GM12878 (cell line): ENCODE measurements at regions not wholly inside any gene's neighbourhood (a gene's known extent, or its start where the extent isn't known, plus 50 kb on each side); places are given as distances from the start of the nearest gene placed in this dataset.

Source experiments
- GATAD2B ChIP-seq: fragments of 450-650 bp; conservative IDR thresholded peaks from 2 replicates; pipeline ENCODE4 v1.6.1; 2017; ENCODE audit warnings: low read depth, mild to moderate bottlenecking, moderate library complexity
- POLR2AphosphoS5 ChIP-seq: IDR thresholded peaks from 2 replicates; pipeline ENCODE4 v1.6.1; 2011; ENCODE audit warnings: mild to moderate bottlenecking, low read length, inconsistent platforms
- USF1 ChIP-seq: IDR thresholded peaks from 2 replicates; pipeline ENCODE4 v1.6.1; 2011; ENCODE audit warnings: borderline replicate concordance, low read depth, mild to moderate bottlenecking, moderate library complexity, mixed read lengths, low read length; ENCODE audit not compliant: insufficient read depth; ENCODE audit errors: extremely low read length

- no peak for TF ChIP-seq USF1
- TF ChIP-seq POLR2AphosphoS5 = no peak
- TF ChIP-seq GATAD2B = no peak
Observed at GRCh38 chr5:78719504-78720219, 71.1 kb upstream of the LHFPL2 start.
